ENCODE measurements at regions not wholly inside any gene's neighbourhood (a gene's known extent, or its start where the extent isn't known, plus 50 kb on each side); places are given as distances from the start of the nearest gene placed in this dataset.

- intact Hi-C loops (cut with DNase I): no loop called here
- Histone ChIP-seq H3K27ac (no peak overlapping the region), H3K4me1 (replicated peaks) (no peaks in the 10 kb centered on the region), H3K36me3 (no peaks in the 10 kb centered on the region), H3K9me3 (no peaks in the 10 kb centered on the region), H3K4me3 (no peak overlapping the region), H3K27me3 (replicated peaks; ENCODE audit: insufficient read depth) (no peaks in the 10 kb centered on the region)
- DNase-seq (ENCODE audit: low spot score): no peak
- 39% methylated on average over 5 of the region's 5 CpGs for WGBS
- TF ChIP-seq POLR2AphosphoS5 (IDR thresholded peaks at IDR 0.05): no peak
These were observed 142.8 kb downstream of the BTG1 start for GRCh38 chr12:92002673-92003382.

DNA sequence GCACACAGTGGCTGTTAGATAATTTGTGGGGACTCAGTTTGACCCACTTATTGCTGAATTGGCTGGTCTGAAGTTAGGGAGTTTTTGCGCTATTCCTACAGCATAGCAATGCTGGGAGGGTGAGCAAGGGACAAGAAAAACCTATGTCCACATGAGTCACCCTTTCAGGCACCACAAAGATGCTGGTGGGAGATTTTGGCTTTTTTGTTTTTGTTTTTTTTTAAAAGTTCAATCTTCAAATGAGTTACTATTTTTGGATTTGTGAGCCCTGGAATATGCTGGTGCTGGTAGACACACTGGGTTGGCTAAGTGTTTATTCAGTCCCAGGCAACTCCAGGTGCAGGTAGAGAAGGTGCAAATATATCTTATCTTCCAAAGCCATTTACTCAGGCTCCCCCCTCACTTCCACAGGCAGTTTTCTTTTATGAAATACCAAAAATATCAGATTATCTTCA lies 143.4 kb downstream of the BTG1 start:
- H3K4me1 ChIP-seq (replicated peaks): no peaks in the 10 kb centered on the region
- no peak for DNase-seq (ENCODE audit: low spot score)
- H3K9me3 ChIP-seq: no peaks in the 10 kb centered on the region
- WGBS: 97% methylated on average over 1 of the region's 1 CpG
- no peaks in the 10 kb centered on the region for H3K27me3 ChIP-seq (replicated peaks; ENCODE audit: insufficient read depth)
- no peak overlapping the region for H3K4me3 ChIP-seq
- intact Hi-C loops (cut with DNase I): no loop called here
- no peak for TF ChIP-seq CTCF (IDR thresholded peaks at IDR 0.05)
- TF ChIP-seq POLR2AphosphoS5 (IDR thresholded peaks at IDR 0.05): no peak
- TF ChIP-seq POLR2A (IDR thresholded peaks at IDR 0.05): no peak
- H3K36me3 ChIP-seq: no peaks in the 10 kb centered on the region
- H3K27ac ChIP-seq: no peak overlapping the region

GRCh38 chr12:92000597-92000996 lies 145.0 kb downstream of the BTG1 start:
- no peak overlapping the region for H3K4me3 ChIP-seq
- DNase-seq (ENCODE audit: low spot score): no peak
- no peaks in the 10 kb centered on the region for H3K36me3 ChIP-seq
- no peaks in the 10 kb centered on the region for H3K27me3 ChIP-seq (replicated peaks; ENCODE audit: insufficient read depth)
- WGBS: 91% methylated on average over 2 of the region's 2 CpGs
- intact Hi-C loops (cut with DNase I): no loop called here
- no peak overlapping the region for H3K27ac ChIP-seq
- H3K4me1 ChIP-seq (replicated peaks): no peaks in the 10 kb centered on the region
- H3K9me3 ChIP-seq: no peaks in the 10 kb centered on the region
- TF ChIP-seq CTCF (IDR thresholded peaks at IDR 0.05) (no peak), POLR2AphosphoS5 (IDR thresholded peaks at IDR 0.05) (no peak), POLR2A (IDR thresholded peaks at IDR 0.05) (no peak)

- no peak overlapping the region for H3K27ac ChIP-seq
- DNase-seq (ENCODE audit: low spot score): no peak
- no peaks in the 10 kb centered on the region for H3K4me1 ChIP-seq (replicated peaks)
- no peaks in the 10 kb centered on the region for H3K36me3 ChIP-seq
- WGBS: 96% methylated on average over 1 of the region's 1 CpG
- intact Hi-C loops (cut with DNase I): no loop called here
- no peak for TF ChIP-seq CTCF (IDR thresholded peaks at IDR 0.05)
- TF ChIP-seq POLR2AphosphoS5 (IDR thresholded peaks at IDR 0.05): no peak
- no peak for TF ChIP-seq POLR2A (IDR thresholded peaks at IDR 0.05)
- no peaks in the 10 kb centered on the region for H3K9me3 ChIP-seq
- no peaks in the 10 kb centered on the region for H3K27me3 ChIP-seq (replicated peaks; ENCODE audit: insufficient read depth)
- H3K4me3 ChIP-seq: no peak overlapping the region
These were observed 145.8 kb downstream of the BTG1 start for GRCh38 chr12:91999823-92000222.

DNA sequence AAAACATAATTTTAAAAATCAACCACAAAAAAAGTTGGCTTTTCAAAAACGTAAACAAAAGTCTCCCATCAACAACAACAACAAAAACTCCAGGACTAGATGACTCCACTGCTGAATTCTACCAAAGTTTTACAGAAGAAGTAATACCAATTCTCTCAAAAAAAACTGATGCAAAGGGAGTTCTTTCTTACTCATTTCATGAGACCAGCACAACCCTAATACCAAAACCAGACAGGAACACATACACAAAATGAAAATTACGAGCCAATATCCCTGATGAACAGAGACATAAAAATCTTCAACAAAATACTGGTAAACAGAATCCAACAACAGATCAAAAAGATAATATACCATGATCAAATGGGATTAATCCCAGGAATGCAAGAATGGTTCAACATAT lies 147.3 kb downstream of the BTG1 start:
- intact Hi-C loops (cut with DNase I): no loop called here
- H3K36me3 ChIP-seq: no peaks in the 10 kb centered on the region
- H3K27me3 ChIP-seq (replicated peaks; ENCODE audit: insufficient read depth): no peaks in the 10 kb centered on the region
- no peaks in the 10 kb centered on the region for H3K9me3 ChIP-seq
- H3K4me1 ChIP-seq (replicated peaks): no peaks in the 10 kb centered on the region
- H3K27ac ChIP-seq: no peak overlapping the region
- WGBS: 95% methylated on average over 2 of the region's 2 CpGs
- TF ChIP-seq CTCF (IDR thresholded peaks at IDR 0.05): no peak
- no peak for TF ChIP-seq POLR2A (IDR thresholded peaks at IDR 0.05)
- no peak for DNase-seq (ENCODE audit: low spot score)
- no peak overlapping the region for H3K4me3 ChIP-seq
